Tibial nerve (tissue), 4 donors: ENCODE measurements at regions not wholly inside any gene's neighbourhood (a gene's known extent, or its start where the extent isn't known, plus 50 kb on each side); places are given as distances from the start of the nearest gene placed in this dataset.

Experiments
- CTCF ChIP-seq, 5 experiments: fragments of 200-600 bp in 3 of 5; fragments of 450-650 bp in 2 of 5; sonication (generic) in 3 of 5; IDR thresholded peaks; one replicate each; pipeline ENCODE4 v1.5.1; 2016 to 2019; ENCODE audit warnings: antibody characterized with exemption in 5 of 5, mild to moderate bottlenecking in 3 of 5, moderate library complexity in 2 of 5
- EP300 ChIP-seq, 2 donors: sonication (generic); formaldehyde crosslinking; IDR thresholded peaks; one replicate each; pipeline ENCODE4 v1.6.1; 2017; ENCODE audit warnings: antibody characterized with exemption in 2 of 2, mild to moderate bottlenecking in 1 of 2
- POLR2A ChIP-seq, 2 donors: fragments of 450-650 bp; IDR thresholded peaks; one replicate each; pipeline ENCODE4 v1.6.1; 2017; ENCODE audit warnings: antibody characterized with exemption in 2 of 2, mild to moderate bottlenecking in 2 of 2, moderate library complexity in 2 of 2

GRCh38 chr5:128681096-128681495, 143.1 kb upstream of the FBN2 start:
- no peak for TF ChIP-seq CTCF (IDR thresholded peaks at IDR 0.05)
- no peak for TF ChIP-seq EP300 (IDR thresholded peaks at IDR 0.05)
- no peak for TF ChIP-seq POLR2A (IDR thresholded peaks at IDR 0.05)
